HepG2 (cell line): ENCODE measurements at regions not wholly inside any gene's neighbourhood (a gene's known extent, or its start where the extent isn't known, plus 50 kb on each side); places are given as distances from the start of the nearest gene placed in this dataset.

Source experiments
- ATAC-seq: fragments of 200-7000 bp; cut with Tn5 transposase; 3 replicates; pipeline ENCODE4 v1.9.1; 2020; ENCODE audit warnings: mild to moderate bottlenecking, moderate library complexity
- BruUV-seq: library from RNA; stranded (reverse); fragments of 400-500 nt; replicated peaks from 2 replicates; lab custom pipeline; 2021; lab: Mats Ljungman, UMichigan
- CTCF ChIA-PET: fragments of 300-600 bp; formaldehyde crosslinking; extraction: SDS; loops from one replicate; lab custom pipeline; 2021; ENCODE audit warnings: low total read pairs, inconsistent platforms, low intra/inter-chr PET ratio; lab: Yijun Ruan, JAX
- POLR2A ChIA-PET: fragments of 350-600 bp; sonication (Branson Sonifier 250); formaldehyde crosslinking; loops from one replicate; lab custom pipeline; 2020; ENCODE audit warnings: antibody characterized with exemption, inconsistent platforms; lab: Yijun Ruan, JAX
- DNase-seq: peaks from one replicate; pipeline ENCODE4 v3.0.0-alpha.2; 2015; ENCODE audit warnings: low spot score
- FAIRE-seq: peaks from 3 replicates; lab custom pipeline; 2011; peaks lifted over from hg19 to GRCh38; lab: Jason Lieb, UNC
- H2AFZ ChIP-seq: one replicate; pipeline ENCODE4 v1.6.1; 2011; ENCODE audit warnings: low read length, inconsistent platforms
- H3K27ac ChIP-seq: fragments of 300-600 bp; 3 replicates; pipeline ENCODE4 v1.8.0; 2011; ENCODE audit warnings: mixed run types, mild to moderate bottlenecking, mixed read lengths, low read length, inconsistent platforms; ENCODE audit not compliant: insufficient read depth; ENCODE audit errors: extremely low read length
- H3K27me3 ChIP-seq, 2 experiments: fragments of 200-600 bp in 1 of 2; 2 replicates in 1 of 2; 3 replicates in 1 of 2; pipeline versions ENCODE4 v1.6.0 to v1.8.0; 2011; ENCODE audit warnings: low read length in 2 of 2, mild to moderate bottlenecking in 2 of 2, moderate library complexity in 2 of 2, inconsistent platforms in 1 of 2; ENCODE audit not compliant: insufficient read depth in 2 of 2, control insufficient read depth in 1 of 2
- H3K36me3 ChIP-seq, 2 experiments: fragments of 200-600 bp in 1 of 2; replicated peaks in 1 of 2; 2 replicates in 1 of 2; 3 replicates in 1 of 2; pipeline versions ENCODE4 v1.5.1 to v1.8.0; 2011; ENCODE audit warnings: low read length in 2 of 2, inconsistent platforms in 1 of 2; ENCODE audit not compliant: insufficient read depth in 2 of 2, control insufficient read depth in 1 of 2
- H3K4me1 ChIP-seq: 2 replicates; pipeline ENCODE4 v1.5.1; 2012; ENCODE audit warnings: low read length, inconsistent platforms; ENCODE audit not compliant: insufficient read depth
- H3K4me2 ChIP-seq: 2 replicates; pipeline ENCODE4 v1.6.0; 2011; ENCODE audit warnings: low read depth, low read length, inconsistent platforms
- H3K4me3 ChIP-seq, 3 experiments: fragments of 200-600 bp in 1 of 3; sonication (generic), shearing (Covaris generic) in 1 of 3; replicated peaks in 1 of 3; 2 replicates each; pipeline ENCODE4 v1.5.1; 2011 to 2016; ENCODE audit warnings: low read length in 3 of 3, inconsistent platforms in 2 of 3, low read depth in 2 of 3, mild to moderate bottlenecking in 2 of 3, control low read depth in 1 of 3, mixed read lengths in 1 of 3; ENCODE audit not compliant: insufficient read depth in 1 of 3
- H3K79me2 ChIP-seq: one replicate; pipeline ENCODE4 v1.6.1; 2011; ENCODE audit warnings: low read length, inconsistent platforms; ENCODE audit not compliant: insufficient read depth
- H3K9ac ChIP-seq: 2 replicates; pipeline ENCODE4 v1.6.0; 2011; ENCODE audit warnings: mild to moderate bottlenecking, low read depth, low read length, inconsistent platforms; ENCODE audit not compliant: insufficient read depth
- H3K9me3 ChIP-seq: 2 replicates; pipeline ENCODE4 v1.5.1; 2012; ENCODE audit warnings: mild to moderate bottlenecking, low read length
- H4K20me1 ChIP-seq: 2 replicates; pipeline ENCODE4 v1.6.0; 2011; ENCODE audit warnings: inconsistent platforms, mild to moderate bottlenecking, low read length, moderate library complexity; ENCODE audit not compliant: insufficient read depth
- AGO1 ChIP-seq: fragments of 200-400 bp; formaldehyde crosslinking; IDR thresholded peaks from 2 replicates; pipeline ENCODE4 v1.6.1; 2017; ENCODE audit warnings: mild to moderate bottlenecking, low read depth, low read length, moderate library complexity; ENCODE audit not compliant: poor library complexity, severe bottlenecking
- ATAD3A ChIP-seq: sonication (generic); formaldehyde crosslinking; IDR thresholded peaks from 2 replicates; pipeline ENCODE4 v1.4.0; 2020; ENCODE audit warnings: missing genetic modification reagents
- KAT8 ChIP-seq: IDR thresholded peaks from 2 replicates; pipeline ENCODE4 v1.6.1; 2016; ENCODE audit warnings: missing genetic modification reagents, missing compliant biosample characterization
- KLF6 ChIP-seq: IDR thresholded peaks from 2 replicates; pipeline ENCODE4 v1.8.0; 2016; ENCODE audit warnings: missing biosample characterization, missing genetic modification reagents
- NCOA2 ChIP-seq: sonication (generic); formaldehyde crosslinking; IDR thresholded peaks from 2 replicates; pipeline ENCODE4 v1.8.0; 2022; ENCODE audit warnings: inconsistent platforms
- ZNF264 ChIP-seq: sonication (generic); formaldehyde crosslinking; IDR thresholded peaks from 2 replicates; pipeline ENCODE4 v1.4.0; 2020; ENCODE audit warnings: missing genetic modification reagents
- ZNF737 ChIP-seq: sonication (generic); formaldehyde crosslinking; IDR thresholded peaks from 2 replicates; pipeline ENCODE4 v1.5.0; 2020; ENCODE audit warnings: missing genetic modification reagents, mild to moderate bottlenecking, borderline replicate concordance
- WGBS: methylation state at CpG from one replicate; pipeline ENCODE4 v1.1.6; 2017; ENCODE audit warnings: low lambda C conversion rate; 5-methylcytosine and 5-hydroxymethylcytosine counted together
- in situ Hi-C: cut with HindIII; loops from 2 replicates; pipeline ENCODE4 v1.10.0; 2017; ENCODE audit warnings: low pct_unique_long_range_greater_than_20kb; ENCODE audit not compliant: extremely low pct_ligation_motif_present
- intact Hi-C: fragments of 100-400 bp; cut with micrococcal nuclease; formaldehyde crosslinking; loops from one replicate; pipeline ENCODE4 v1.10.0; 2022; ENCODE audit not compliant: unreplicated experiment
- TF ChIP-seq, protein P1 (sequence below): sonication (generic); formaldehyde crosslinking; IDR thresholded peaks from 2 replicates; pipeline ENCODE4 v1.8.0; 2022; ENCODE audit warnings: low read depth, missing genetic modification reagents

DNA sequence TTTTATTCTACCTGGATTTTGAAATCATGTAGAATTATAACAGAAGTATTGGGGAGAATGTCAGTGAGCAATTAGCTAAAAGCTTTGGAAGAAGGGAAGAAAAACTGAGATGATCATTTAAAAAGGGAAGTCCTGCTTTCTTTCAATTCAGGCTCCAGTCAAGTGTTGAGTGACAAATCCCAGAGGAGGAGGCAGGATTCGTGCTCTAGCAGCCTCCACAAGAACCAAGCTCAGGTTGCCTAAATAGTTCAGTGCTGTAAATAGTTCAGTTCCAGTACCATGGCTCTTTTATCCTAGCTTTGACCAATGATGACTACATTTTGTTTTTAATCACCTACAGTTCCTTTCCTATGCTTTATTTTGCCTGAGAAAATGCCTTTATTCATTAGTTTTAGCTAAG is 204.9 kb upstream of the NREP start:
- H3K9ac ChIP-seq: no peak overlapping the region
- H3K27me3 ChIP-seq: no peaks in the 10 kb centered on the region
- no peaks in the 10 kb centered on the region for H3K36me3 ChIP-seq
- no peak overlapping the region for H2AFZ ChIP-seq
- POLR2A ChIA-PET: no interaction called here
- TF ChIP-seq ATAD3A (CRISPR knock-in tag) (no peak), ZNF264 (no peak), NCOA2 (CRISPR knock-in tag) (no peak), ZNF737 (CRISPR knock-in tag) (no peak)
- TF ChIP-seq, protein P1, sequence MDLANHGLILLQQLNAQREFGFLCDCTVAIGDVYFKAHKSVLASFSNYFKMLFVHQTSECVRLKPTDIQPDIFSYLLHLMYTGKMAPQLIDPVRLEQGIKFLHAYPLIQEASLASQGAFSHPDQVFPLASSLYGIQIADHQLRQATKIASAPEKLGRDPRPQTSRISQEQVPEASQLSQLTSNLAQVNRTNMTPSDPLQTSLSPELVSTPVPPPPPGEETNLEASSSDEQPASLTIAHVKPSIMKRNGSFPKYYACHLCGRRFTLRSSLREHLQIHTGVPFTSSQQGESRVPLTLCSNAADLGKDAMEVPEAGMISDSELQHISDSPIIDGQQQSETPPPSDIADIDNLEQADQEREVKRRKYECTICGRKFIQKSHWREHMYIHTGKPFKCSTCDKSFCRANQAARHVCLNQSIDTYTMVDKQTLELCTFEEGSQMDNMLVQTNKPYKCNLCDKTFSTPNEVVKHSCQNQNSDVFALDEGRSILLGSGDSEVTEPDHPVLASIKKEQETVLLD (CRISPR knock-in tag): no peak
- TF ChIP-seq, all 625 proteins: peak for 0
- Histone ChIP-seq H4K20me1 (no peaks in the 10 kb centered on the region), H3K4me3 (no peak overlapping the region), H3K4me1 (no peaks in the 10 kb centered on the region), H3K27ac (no peak overlapping the region), H3K9me3 (no peaks in the 10 kb centered on the region), H3K4me2 (no peak overlapping the region), H3K79me2 (no peaks in the 10 kb centered on the region)
- FAIRE-seq (no peak), DNase-seq (no peak), ATAC-seq (no peak)
- CTCF ChIA-PET: no interaction called here
- 0% methylated on average over 1 of the region's 1 CpG for WGBS
- no TSS peak for BruUV-seq
- in situ Hi-C loops: no loop called here
- intact Hi-C loops: no loop called here

DNA sequence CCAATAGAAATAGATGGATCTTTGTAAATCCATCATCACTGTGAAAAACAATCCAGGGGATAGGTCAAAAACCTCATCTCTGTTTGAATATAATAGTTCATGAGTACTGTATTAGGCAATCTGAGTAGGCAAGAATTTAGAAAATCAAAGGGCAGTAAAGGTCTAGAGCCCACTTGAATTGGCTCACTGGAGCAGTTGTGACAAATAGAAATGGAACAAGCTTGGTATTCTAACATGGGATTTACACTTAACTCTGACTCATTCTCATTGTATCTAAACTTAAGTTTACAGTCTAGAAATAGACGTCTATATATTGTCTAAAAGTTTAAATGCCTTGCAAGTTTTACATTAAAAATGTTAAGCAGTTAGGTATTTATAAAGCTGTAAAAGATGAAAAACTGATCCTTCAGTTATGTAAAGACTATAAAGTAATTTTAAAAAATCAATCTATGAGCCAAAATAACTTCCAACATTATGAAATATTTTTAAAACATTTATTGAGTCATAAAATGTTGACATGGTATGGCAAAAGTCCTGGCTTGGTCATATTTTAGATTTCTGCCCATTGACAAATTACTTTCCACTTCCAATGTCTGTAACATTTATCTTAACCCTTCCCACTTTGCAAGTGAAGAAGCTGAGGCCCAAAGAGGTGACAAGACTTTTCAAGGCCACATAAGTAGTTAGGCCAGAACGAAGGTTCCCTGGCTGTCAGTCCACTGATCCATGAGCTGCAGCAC is 203.7 kb upstream of the NREP start:
- Histone ChIP-seq H3K27me3 (no peaks in the 10 kb centered on the region), H4K20me1 (no peaks in the 10 kb centered on the region), H3K4me2 (no peak overlapping the region), H3K9me3 (no peaks in the 10 kb centered on the region), H3K9ac (no peak overlapping the region), H3K36me3 (no peaks in the 10 kb centered on the region), H3K27ac (no peak overlapping the region), H3K4me3 (no peak overlapping the region), H3K4me1 (no peaks in the 10 kb centered on the region), H2AFZ (no peak overlapping the region), H3K79me2 (no peaks in the 10 kb centered on the region)
- no TSS peak for BruUV-seq
- ATAC-seq (no peak), FAIRE-seq (no peak), DNase-seq (no peak)
- WGBS: 0% methylated on average over 2 of the region's 2 CpGs
- ChIA-PET CTCF (no interaction called here), POLR2A (no interaction called here)
- intact Hi-C loops: no loop called here
- in situ Hi-C loops: no loop called here
- TF ChIP-seq KLF6 (no peak), KAT8 (no peak), AGO1 (no peak)
